ENCODE measurements at regions not wholly inside any gene's neighbourhood (a gene's known extent, or its start where the extent isn't known, plus 50 kb on each side); places are given as distances from the start of the nearest gene placed in this dataset.

DNA sequence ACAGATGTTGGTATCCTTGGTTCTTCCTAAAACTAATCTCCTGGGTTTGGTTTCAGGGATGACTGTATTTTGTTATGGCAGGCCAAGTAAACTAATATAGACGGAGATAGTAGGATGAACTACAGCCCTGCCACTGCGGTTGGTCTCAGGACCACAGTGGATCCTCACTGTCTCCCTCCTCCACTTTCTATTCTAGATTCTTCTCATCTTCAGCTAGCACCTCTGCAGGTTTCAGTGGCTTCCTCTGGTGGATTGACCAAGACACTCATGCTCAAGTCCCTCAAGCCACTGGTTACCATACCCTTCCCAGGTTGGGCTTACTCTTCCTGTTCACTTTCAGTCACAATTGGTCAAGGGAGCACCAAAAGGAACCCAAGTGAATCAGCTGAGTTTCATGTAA, 71.1 kb upstream of the CLDN18 start:
- TF ChIP-seq CTCF (IDR thresholded peaks at IDR 0.05; ENCODE audit: low read depth, low read length) (no peak), EZH2phosphoT487 (IDR thresholded peaks at IDR 0.05; ENCODE audit: low read depth) (no peak)
